ENCODE measurements at regions not wholly inside any gene's neighbourhood (a gene's known extent, or its start where the extent isn't known, plus 50 kb on each side); places are given as distances from the start of the nearest gene placed in this dataset.

DNA sequence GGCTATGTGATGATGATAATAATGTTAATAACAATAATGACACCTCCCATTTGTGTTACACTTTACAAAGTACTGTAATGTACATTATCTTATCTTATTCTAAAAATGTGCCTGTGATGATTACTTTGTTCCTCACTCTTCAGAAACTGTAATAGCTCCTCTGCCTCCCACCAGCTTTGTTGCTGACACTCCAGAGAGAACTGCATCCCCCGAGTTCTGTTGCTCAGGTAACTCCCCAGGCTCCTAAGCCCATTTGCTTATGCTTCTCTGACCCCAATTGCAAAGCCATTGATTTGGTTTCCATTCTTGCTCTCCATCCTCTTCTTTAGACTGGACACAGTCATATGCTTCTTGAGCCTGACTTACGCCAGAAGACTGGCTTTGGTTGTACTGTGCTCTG lies 319.7 kb downstream of the EPM2A start:
- no peaks in the 10 kb centered on the region for H3K79me2 ChIP-seq (ENCODE audit: control insufficient read depth in 1 of 2, insufficient read depth in 2 of 2, low read length in 2 of 2)
- H2BK15ac ChIP-seq (ENCODE audit: low read length), result no peak overlapping the region
- H3K56ac ChIP-seq (replicated peaks; ENCODE audit: insufficient read length, low read depth, low read length), result no peak overlapping the region
- no peak overlapping the region for H3K4me2 ChIP-seq (ENCODE audit: insufficient read depth in 1 of 2, low read depth in 2 of 2, low read length in 2 of 2)
- H3K23me2 ChIP-seq (ENCODE audit: low read depth, low read length), result no peaks in the 10 kb centered on the region
- CTCF ChIA-PET (ENCODE audit: partially characterized antibody), result interaction anchor here (0.6 kb wide), 1 partner anchor 488 kb away, joined by 3 read pairs; no protein-coding TSS in a partner anchor
- H3K27me3 ChIP-seq (replicated peaks in 1 of 4; ENCODE audit: control insufficient read depth in 3 of 4, extremely low read depth in 1 of 4, insufficient read depth in 3 of 4, low read length in 3 of 4), result no peaks in the 10 kb centered on the region
- no peak overlapping the region for H4K5ac ChIP-seq (ENCODE audit: insufficient read length, low read depth, low read length)
- H4K8ac ChIP-seq (ENCODE audit: extremely low read depth, insufficient read depth, low read length), result no peak overlapping the region
- H4K20me1 ChIP-seq (replicated peaks in 1 of 2; ENCODE audit: control insufficient read depth in 1 of 2, insufficient read depth in 2 of 2, low read length in 2 of 2), result no peaks in the 10 kb centered on the region
- no peak overlapping the region for H2BK120ac ChIP-seq (replicated peaks; ENCODE audit: low read depth, low read length)
- no peak overlapping the region for H2BK12ac ChIP-seq (ENCODE audit: low read depth, low read length)
- 96% methylated on average over 2 of the region's 2 CpGs; no CpG with 5 or more reads in 1 of the 2 experiments for WGBS, 2 experiments (ENCODE audit: extremely low coverage in 1 of 2, insufficient coverage in 1 of 2, insufficient read length in 1 of 2, insufficient replicate concordance in 2 of 2, low coverage in 1 of 2, low lambda C conversion rate in 2 of 2, missing lambda C conversion rate in 1 of 2)
- TF ChIP-seq SAP30 (IDR thresholded peaks at IDR 0.05; ENCODE audit: insufficient read depth, insufficient replicate concordance, low read length) (no peak), MAFK (IDR thresholded peaks at IDR 0.05; ENCODE audit: low read depth, low read length) (no peak), TAF1 (IDR thresholded peaks at IDR 0.05; ENCODE audit: low read depth, low read length) (no peak), SRF (IDR thresholded peaks at IDR 0.05; ENCODE audit: low read depth, low read length) (no peak), RXRA (IDR thresholded peaks at IDR 0.05; ENCODE audit: insufficient read depth, low read depth, low read length) (no peak), RFX5 (IDR thresholded peaks at IDR 0.05; ENCODE audit: borderline replicate concordance, low read depth, low read length) (no peak), NRF1 (IDR thresholded peaks at IDR 0.05; ENCODE audit: low read depth, low read length) (no peak), TBP (IDR thresholded peaks at IDR 0.05; ENCODE audit: low read depth, low read length) (no peak), SIN3A (conservative IDR thresholded peaks at IDR 0.05 in 1 of 2, IDR thresholded peaks at IDR 0.05 in 1 of 2; ENCODE audit: low read depth in 1 of 2, low read length in 2 of 2) (no peak), GABPA (IDR thresholded peaks at IDR 0.05; ENCODE audit: borderline replicate concordance, insufficient read depth, low read length) (no peak), EZH2 (IDR thresholded peaks at IDR 0.05; ENCODE audit: low read depth, low read length, severe bottlenecking) (no peak), CTBP2 (IDR thresholded peaks at IDR 0.05; ENCODE audit: borderline replicate concordance, insufficient read depth, insufficient read length, low read length) (no peak), CBX8 (IDR thresholded peaks at IDR 0.05; ENCODE audit: borderline replicate concordance, low read depth, low read length) (no peak)
- H3K9ac ChIP-seq (replicated peaks in 1 of 4; ENCODE audit: extremely low read depth in 1 of 4, low read depth in 3 of 4, low read length in 3 of 4), result no peak overlapping the region
- no peak overlapping the region for H3K4me3 ChIP-seq (ENCODE audit: extremely low read depth in 1 of 4, insufficient read depth in 2 of 4, low read depth in 3 of 4, low read length in 4 of 4)
- no peak overlapping the region for H3K14ac ChIP-seq (ENCODE audit: insufficient read length)
- H2AFZ ChIP-seq (ENCODE audit: low read length), result no peak overlapping the region
- H4K91ac ChIP-seq (replicated peaks; ENCODE audit: insufficient read length, low read length), result no peak overlapping the region
- no peaks in the 10 kb centered on the region for H3K4me1 ChIP-seq (replicated peaks in 1 of 4; ENCODE audit: control insufficient read depth in 3 of 4, insufficient read depth in 4 of 4, low read length in 3 of 4)
- no peak overlapping the region for H2AK5ac ChIP-seq (ENCODE audit: low read depth, low read length)
- H3K79me1 ChIP-seq (ENCODE audit: low read depth, low read length), result no peaks in the 10 kb centered on the region
- H3K23ac ChIP-seq (ENCODE audit: insufficient read length), result no peak overlapping the region
- H3K9me3 ChIP-seq (ENCODE audit: insufficient read depth in 2 of 2, low read depth in 1 of 2, low read length in 1 of 2), result no peaks in the 10 kb centered on the region
- FAIRE-seq, result no peak
- H3K4ac ChIP-seq (replicated peaks; ENCODE audit: insufficient read length, low read depth, low read length), result no peak overlapping the region
- no peak for DNase-seq (ENCODE audit: low read depth in 1 of 2, low spot score in 2 of 2)
- POLR2A ChIA-PET (ENCODE audit: partially characterized antibody), result interaction anchor here (0.6 kb wide), 1 partner anchor 164 kb away, joined by 3 read pairs; no protein-coding TSS in a partner anchor
- no peak overlapping the region for H2BK20ac ChIP-seq (ENCODE audit: low read length)
- no peak overlapping the region for H3K27ac ChIP-seq (ENCODE audit: low read depth, low read length)
- H3K18ac ChIP-seq (ENCODE audit: extremely low read depth, low read length), result no peak overlapping the region
- H3K36me3 ChIP-seq (ENCODE audit: control insufficient read depth in 2 of 4, insufficient read depth in 4 of 4, low read length in 3 of 4), result no peaks in the 10 kb centered on the region
- no peak overlapping the region for H2BK5ac ChIP-seq (ENCODE audit: low read depth, low read length)

Measured in H1 (cell line).